ENCODE measurements at regions not wholly inside any gene's neighbourhood (a gene's known extent, or its start where the extent isn't known, plus 50 kb on each side); places are given as distances from the start of the nearest gene placed in this dataset.
"Not testable (repeated sequence)": the region's sequence is repeated elsewhere in the genome, so short reads cannot be mapped to it uniquely, and the experiment has no call there.

GRCh38 chr2:210915912-210916311 lies 359.5 kb downstream of the CPS1 start:
- in situ Hi-C loops (cut with HindIII; ENCODE audit: low sequenced_read_pairs), result no loop called here
- no peak overlapping the region for H3K4me3 ChIP-seq (ENCODE audit: low read depth, low read length)
- no peak for DNase-seq (ENCODE audit: low read depth)
- TF ChIP-seq, protein P1, sequence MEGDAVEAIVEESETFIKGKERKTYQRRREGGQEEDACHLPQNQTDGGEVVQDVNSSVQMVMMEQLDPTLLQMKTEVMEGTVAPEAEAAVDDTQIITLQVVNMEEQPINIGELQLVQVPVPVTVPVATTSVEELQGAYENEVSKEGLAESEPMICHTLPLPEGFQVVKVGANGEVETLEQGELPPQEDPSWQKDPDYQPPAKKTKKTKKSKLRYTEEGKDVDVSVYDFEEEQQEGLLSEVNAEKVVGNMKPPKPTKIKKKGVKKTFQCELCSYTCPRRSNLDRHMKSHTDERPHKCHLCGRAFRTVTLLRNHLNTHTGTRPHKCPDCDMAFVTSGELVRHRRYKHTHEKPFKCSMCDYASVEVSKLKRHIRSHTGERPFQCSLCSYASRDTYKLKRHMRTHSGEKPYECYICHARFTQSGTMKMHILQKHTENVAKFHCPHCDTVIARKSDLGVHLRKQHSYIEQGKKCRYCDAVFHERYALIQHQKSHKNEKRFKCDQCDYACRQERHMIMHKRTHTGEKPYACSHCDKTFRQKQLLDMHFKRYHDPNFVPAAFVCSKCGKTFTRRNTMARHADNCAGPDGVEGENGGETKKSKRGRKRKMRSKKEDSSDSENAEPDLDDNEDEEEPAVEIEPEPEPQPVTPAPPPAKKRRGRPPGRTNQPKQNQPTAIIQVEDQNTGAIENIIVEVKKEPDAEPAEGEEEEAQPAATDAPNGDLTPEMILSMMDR (IDR thresholded peaks at IDR 0.05; ENCODE audit: low read depth, low read length, missing control alignments), result no peak

GRCh38 chr2:210917465-210917864 lies 361.1 kb downstream of the CPS1 start:
- TF ChIP-seq, protein P1 (IDR thresholded peaks at IDR 0.05; ENCODE audit: low read depth, low read length, missing control alignments), result no peak
- DNase-seq (ENCODE audit: low read depth), result no peak
- in situ Hi-C loops (cut with HindIII; ENCODE audit: low sequenced_read_pairs), result no loop called here
- no peak overlapping the region for H3K4me3 ChIP-seq (ENCODE audit: low read depth, low read length)

DNA sequence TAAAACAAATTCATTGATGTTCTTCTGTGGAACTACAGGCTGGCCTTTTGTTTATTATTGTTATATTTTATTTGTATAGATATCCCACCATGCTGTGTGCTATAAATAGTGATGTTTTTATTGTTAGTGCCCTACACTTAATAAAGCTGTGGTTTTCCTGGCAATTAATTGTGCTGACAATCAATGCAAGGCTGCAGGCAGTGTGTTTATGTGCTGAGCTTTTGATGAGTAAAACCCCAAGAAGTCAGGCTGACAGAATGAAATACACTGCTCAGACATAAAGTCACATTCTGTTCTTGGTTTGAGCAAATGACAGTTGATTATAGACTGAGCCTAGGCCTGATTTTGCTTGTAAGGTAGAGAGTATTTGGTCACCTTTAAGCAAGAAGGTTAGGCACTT lies 362.7 kb downstream of the CPS1 start:
- TF ChIP-seq, protein P1 (IDR thresholded peaks at IDR 0.05; ENCODE audit: low read depth, low read length, missing control alignments), result no peak
- DNase-seq (ENCODE audit: low read depth), result no peak
- in situ Hi-C loops (cut with HindIII; ENCODE audit: low sequenced_read_pairs), result no loop called here
- no peak overlapping the region for H3K4me3 ChIP-seq (ENCODE audit: low read depth, low read length)

GRCh38 chr2:210922419-210922818 lies 366.0 kb downstream of the CPS1 start:
- no peak overlapping the region for H3K4me3 ChIP-seq (ENCODE audit: low read depth, low read length)
- TF ChIP-seq, protein P1 (IDR thresholded peaks at IDR 0.05; ENCODE audit: low read depth, low read length, missing control alignments), result no peak
- DNase-seq (ENCODE audit: low read depth), result no peak
- in situ Hi-C loops (cut with HindIII; ENCODE audit: low sequenced_read_pairs), result no loop called here

DNA sequence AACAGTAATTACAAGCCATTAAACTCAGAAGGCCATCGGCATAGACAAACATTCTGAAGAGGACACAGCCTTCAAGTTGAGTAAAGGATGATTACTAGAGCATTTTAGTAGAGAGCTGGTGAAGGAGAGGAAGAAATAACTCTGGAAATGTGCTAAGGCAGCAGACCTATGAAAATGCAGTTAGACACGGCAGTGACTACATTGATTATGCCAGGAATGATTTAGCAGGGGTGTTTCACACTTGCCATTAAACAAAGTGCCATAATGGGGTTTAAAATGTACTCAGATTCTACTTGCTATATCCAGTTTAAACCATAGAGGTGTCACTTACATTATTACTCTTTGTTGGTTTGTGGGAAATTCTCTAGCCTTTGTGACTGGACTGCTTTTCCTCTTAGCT lies 372.3 kb downstream of the CPS1 start:
- DNase-seq (ENCODE audit: low read depth), result no peak
- TF ChIP-seq, protein P1 (IDR thresholded peaks at IDR 0.05; ENCODE audit: low read depth, low read length, missing control alignments), result no peak
- H3K4me3 ChIP-seq (ENCODE audit: low read depth, low read length), result no peak overlapping the region
- in situ Hi-C loops (cut with HindIII; ENCODE audit: low sequenced_read_pairs), result no loop called here

GRCh38 chr2:210938228-210938627 lies 381.8 kb downstream of the CPS1 start:
- no peak for DNase-seq (ENCODE audit: low read depth)
- TF ChIP-seq, protein P1 (IDR thresholded peaks at IDR 0.05; ENCODE audit: low read depth, low read length, missing control alignments), result no peak
- H3K4me3 ChIP-seq (ENCODE audit: low read depth, low read length), result no peak overlapping the region
- in situ Hi-C loops (cut with HindIII; ENCODE audit: low sequenced_read_pairs), result loop anchor here (5.0 kb wide), 1 partner anchor 34 kb away; no protein-coding TSS in a partner anchor

DNA sequence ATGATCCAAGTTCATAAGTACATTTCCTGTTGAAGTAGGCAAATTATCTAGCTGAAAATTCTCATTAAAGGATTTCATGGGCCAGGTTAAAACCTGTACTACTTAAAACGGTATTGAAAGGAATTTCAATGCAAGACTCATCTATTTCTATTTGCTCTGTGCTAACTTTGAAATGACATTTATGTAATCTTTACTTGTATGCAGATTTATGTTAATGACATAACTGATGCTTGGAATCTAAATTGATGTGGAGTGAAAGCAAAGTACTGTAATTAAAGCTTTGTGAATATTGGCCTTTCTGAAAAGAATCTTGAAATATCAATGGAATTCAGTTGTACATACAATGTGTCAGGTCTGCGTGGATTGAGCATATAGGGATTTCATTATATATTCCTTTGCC lies 390.0 kb downstream of the CPS1 start:
- in situ Hi-C loops (cut with HindIII; ENCODE audit: low sequenced_read_pairs), result no loop called here
- no peak for DNase-seq (ENCODE audit: low read depth)
- TF ChIP-seq, protein P1 (IDR thresholded peaks at IDR 0.05; ENCODE audit: low read depth, low read length, missing control alignments), result no peak
- no peak overlapping the region for H3K4me3 ChIP-seq (ENCODE audit: low read depth, low read length)

GRCh38 chr2:210950434-210951060 lies 394.1 kb downstream of the CPS1 start:
- DNase-seq (ENCODE audit: low read depth); in situ Hi-C loops (cut with HindIII; ENCODE audit: low sequenced_read_pairs); H3K4me3 ChIP-seq (ENCODE audit: low read depth, low read length): not testable (repeated sequence)
